Pancreas (tissue), 10 donors: ENCODE measurements at regions not wholly inside any gene's neighbourhood (a gene's known extent, or its start where the extent isn't known, plus 50 kb on each side); places are given as distances from the start of the nearest gene placed in this dataset.

Experiments
- ATAC-seq, 4 donors: fragments of 200-7000 bp; cut with Tn5 transposase; one replicate each; pipeline versions ENCODE4 v1.8.0 to v1.9.1; 2020; ENCODE audit warnings: mild to moderate bottlenecking in 4 of 4, moderate library complexity in 4 of 4
- DNase-seq, 6 donors: peaks; one replicate each; pipeline ENCODE4 v3.0.0-alpha.2; 2020
- FAIRE-seq: peaks from 2 replicates; lab custom pipeline; 2012; peaks lifted over from hg19 to GRCh38; lab: Jason Lieb, UNC
- H3K27ac ChIP-seq, 4 donors: fragments of 200-600 bp; sonication (generic); 1 replicate in 3 of 4; 2 replicates in 1 of 4; pipeline versions ENCODE4 v1.5.0 to v1.8.0; 2020
- H3K27me3 ChIP-seq, 4 donors: fragments of 200-600 bp; one replicate each; pipeline ENCODE4 v1.8.0; 2021
- H3K36me3 ChIP-seq, 3 donors: fragments of 200-600 bp; sonication (generic) in 1 of 3; one replicate each; pipeline versions ENCODE4 v1.5.0 to v1.8.0; 2020 to 2021
- H3K4me1 ChIP-seq, 3 donors: fragments of 200-600 bp; one replicate each; pipeline ENCODE4 v1.8.0; 2021
- H3K4me3 ChIP-seq, 4 donors: fragments of 200-600 bp; sonication (generic) in 2 of 4; one replicate each; pipeline versions ENCODE4 v1.5.0 to v1.8.0; 2020 to 2021
- H3K9me3 ChIP-seq, 4 donors: fragments of 200-600 bp; one replicate each; pipeline ENCODE4 v1.8.0; 2021
- CTCF ChIP-seq, 4 donors: fragments of 200-600 bp; sonication (generic) in 3 of 4; IDR thresholded peaks; one replicate each; pipeline versions ENCODE4 v1.5.0 to v1.8.0; 2021; ENCODE audit warnings: antibody characterized with exemption in 4 of 4
- WGBS, 2 donors: extraction: QIAGEN DNeasy Blood & Tissue Kit; methylation state at CpG; one replicate each; pipeline ENCODE4 v1.1.7; 2013; 5-methylcytosine and 5-hydroxymethylcytosine counted together
- intact Hi-C, 3 donors: fragments of 100-400 bp; cut with DNase I; formaldehyde crosslinking; loops; one replicate each; pipeline versions ENCODE4 v1.11.1 to v1.14.2; 2022
- donor health status: healthy with polysubstance abuse.
- donor health status: DM: no; HTN: no; CAD: no; lungs with moderate emphysema.
- donor health status: DM: no; HTN: no; CAD: no.
- donor health status: control.
- donor health status: control.
- donor health status: Bipolar disorder and iron deficiency.
- donor health status: DM: yes; HTN: yes; CAD: no.
- donor health status: DM: no; HTN: no; CAD: no.
- donor health status: DM: no; HTN: no; CAD: no.
- donor health status: DM: yes; HTN: yes; CAD: no.

DNA sequence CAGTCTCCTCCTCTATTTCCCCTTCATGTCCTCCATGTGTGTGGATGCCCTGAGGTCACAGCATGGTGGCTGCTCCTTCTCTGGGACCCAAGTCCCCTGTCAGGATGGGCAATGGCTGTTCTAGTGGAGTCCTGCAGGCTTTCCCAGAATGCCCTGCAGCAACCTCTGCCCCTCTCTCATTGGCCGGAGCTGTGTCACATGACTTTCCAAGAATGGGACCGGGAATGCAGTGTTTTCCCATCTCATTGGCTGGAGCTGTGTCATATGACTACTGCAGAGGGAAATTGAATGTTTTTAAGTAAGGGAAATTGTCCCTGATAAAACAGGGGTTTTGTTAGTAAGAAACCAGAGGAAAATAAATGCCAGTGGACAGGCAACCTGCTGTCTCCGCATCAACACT is 365.9 kb downstream of the PTPRU start:
- H3K36me3 ChIP-seq = no peaks in the 10 kb centered on the region
- H3K9me3 ChIP-seq = no peaks in the 10 kb centered on the region
- H3K4me1 ChIP-seq = no peaks in the 10 kb centered on the region
- no peak overlapping the region for H3K4me3 ChIP-seq
- no peak for TF ChIP-seq CTCF (IDR thresholded peaks at IDR 0.05)
- intact Hi-C loops = no loop called here
- ATAC-seq (no peak), FAIRE-seq (no peak), DNase-seq (no peak)
- no peaks in the 10 kb centered on the region for H3K27me3 ChIP-seq
- WGBS, 2 donors = 88 to 94% methylated on average over 3 of the region's 3 CpGs
- no peak overlapping the region for H3K27ac ChIP-seq

DNA sequence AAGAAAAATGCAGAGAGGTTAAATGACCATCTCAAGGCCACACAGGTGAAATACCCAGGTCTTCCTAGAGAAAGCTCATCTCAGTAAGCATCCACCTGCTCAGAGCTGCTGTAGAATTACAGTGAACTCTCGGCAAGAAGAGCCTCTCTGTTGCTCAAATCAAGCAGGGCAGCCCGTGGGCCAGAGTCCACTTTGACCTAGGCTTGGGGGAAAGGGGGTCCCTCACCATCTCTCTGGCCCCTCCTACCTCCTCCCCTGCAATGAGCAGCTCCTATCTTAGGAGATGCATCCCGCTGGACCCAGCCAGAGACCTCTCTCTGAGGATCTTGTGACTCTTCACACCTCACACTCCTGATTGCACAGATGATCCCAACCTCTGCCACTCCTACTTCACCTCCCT is 364.7 kb downstream of the PTPRU start:
- Histone ChIP-seq H3K36me3 (no peaks in the 10 kb centered on the region), H3K27me3 (no peaks in the 10 kb centered on the region), H3K4me3 (no peak overlapping the region), H3K9me3 (no peaks in the 10 kb centered on the region), H3K4me1 (no peaks in the 10 kb centered on the region), H3K27ac (no peak overlapping the region)
- intact Hi-C loops = no loop called here
- TF ChIP-seq CTCF (IDR thresholded peaks at IDR 0.05) = no peak
- DNase-seq = no peak
- FAIRE-seq = no peak
- ATAC-seq = no peak
- WGBS, 2 donors = 70 to 93% methylated on average over 3 of the region's 3 CpGs

GRCh38 chr1:29599826-29600225 is 363.5 kb downstream of the PTPRU start:
- no peaks in the 10 kb centered on the region for H3K27me3 ChIP-seq
- H3K36me3 ChIP-seq = no peaks in the 10 kb centered on the region
- WGBS, 2 donors = 65 to 88% methylated on average over 3 of the region's 3 CpGs
- no peaks in the 10 kb centered on the region for H3K9me3 ChIP-seq
- no peak overlapping the region for H3K4me3 ChIP-seq
- no peak for TF ChIP-seq CTCF (IDR thresholded peaks at IDR 0.05)
- no peak for ATAC-seq
- no peak for FAIRE-seq
- no peaks in the 10 kb centered on the region for H3K4me1 ChIP-seq
- no peak overlapping the region for H3K27ac ChIP-seq
- DNase-seq = no peak
- intact Hi-C loops = no loop called here

DNA sequence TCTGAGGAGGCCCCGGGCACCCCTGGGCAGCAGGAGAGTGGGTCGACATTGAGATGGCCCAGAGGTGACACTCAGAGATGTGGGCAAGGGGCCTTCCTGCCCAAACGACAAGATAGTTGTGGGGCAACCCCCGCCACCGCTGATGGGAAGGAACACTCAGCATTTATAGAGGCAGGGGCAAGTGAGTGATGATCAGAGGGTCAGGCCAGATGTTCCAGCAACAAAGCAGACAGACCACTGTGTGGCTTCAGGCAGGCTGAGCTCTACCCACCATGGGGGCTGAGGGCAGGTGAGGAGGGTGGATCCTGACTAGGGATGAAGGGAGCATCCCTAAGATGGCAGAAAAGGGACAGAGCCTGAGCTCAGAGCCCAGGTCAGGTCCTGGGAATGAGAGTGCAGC is 362.7 kb downstream of the PTPRU start:
- Histone ChIP-seq H3K27me3 (no peaks in the 10 kb centered on the region), H3K4me3 (no peak overlapping the region), H3K27ac (no peak overlapping the region), H3K36me3 (no peaks in the 10 kb centered on the region), H3K9me3 (no peaks in the 10 kb centered on the region), H3K4me1 (no peaks in the 10 kb centered on the region)
- ATAC-seq = no peak
- intact Hi-C loops = no loop called here
- WGBS, 2 donors = 79 to 89% methylated on average over 5 of the region's 5 CpGs
- FAIRE-seq = no peak
- TF ChIP-seq CTCF (IDR thresholded peaks at IDR 0.05) = no peak
- no peak for DNase-seq

GRCh38 chr1:29597861-29598260 is 361.5 kb downstream of the PTPRU start:
- no peak for TF ChIP-seq CTCF (IDR thresholded peaks at IDR 0.05)
- Histone ChIP-seq H3K27me3 (no peaks in the 10 kb centered on the region), H3K9me3 (no peaks in the 10 kb centered on the region), H3K27ac (no peak overlapping the region), H3K36me3 (no peaks in the 10 kb centered on the region), H3K4me3 (no peak overlapping the region), H3K4me1 (no peaks in the 10 kb centered on the region)
- DNase-seq (no peak), ATAC-seq (no peak), FAIRE-seq (no peak)
- intact Hi-C loops = no loop called here
- WGBS, 2 donors = 64 to 69% methylated on average over 5 of the region's 5 CpGs
